ENCODE measurements at regions not wholly inside any gene's neighbourhood (a gene's known extent, or its start where the extent isn't known, plus 50 kb on each side); places are given as distances from the start of the nearest gene placed in this dataset.

DNA sequence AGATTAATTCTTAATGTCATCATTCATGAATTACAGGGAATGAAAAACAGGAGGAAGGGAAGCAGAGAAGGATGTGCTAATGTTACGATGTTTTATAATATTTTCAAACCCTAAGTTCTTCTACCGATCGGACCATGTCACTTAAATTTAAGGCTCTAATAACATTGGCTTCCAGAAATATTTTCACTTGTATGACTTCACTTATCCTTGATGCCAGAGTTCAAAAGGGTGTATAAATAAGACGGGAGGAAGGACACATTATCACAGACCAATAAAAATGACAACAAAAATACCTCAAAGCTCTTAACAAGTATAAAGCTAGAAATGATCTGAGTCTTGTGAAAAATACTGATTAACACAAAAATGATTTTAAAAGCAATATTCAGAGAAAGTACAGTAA is 370.4 kb upstream of the CITED2 start:
- TF ChIP-seq EZH2phosphoT487 (conservative IDR thresholded peaks at IDR 0.05; ENCODE audit: low read length): no peak
- TF ChIP-seq, protein P1, sequence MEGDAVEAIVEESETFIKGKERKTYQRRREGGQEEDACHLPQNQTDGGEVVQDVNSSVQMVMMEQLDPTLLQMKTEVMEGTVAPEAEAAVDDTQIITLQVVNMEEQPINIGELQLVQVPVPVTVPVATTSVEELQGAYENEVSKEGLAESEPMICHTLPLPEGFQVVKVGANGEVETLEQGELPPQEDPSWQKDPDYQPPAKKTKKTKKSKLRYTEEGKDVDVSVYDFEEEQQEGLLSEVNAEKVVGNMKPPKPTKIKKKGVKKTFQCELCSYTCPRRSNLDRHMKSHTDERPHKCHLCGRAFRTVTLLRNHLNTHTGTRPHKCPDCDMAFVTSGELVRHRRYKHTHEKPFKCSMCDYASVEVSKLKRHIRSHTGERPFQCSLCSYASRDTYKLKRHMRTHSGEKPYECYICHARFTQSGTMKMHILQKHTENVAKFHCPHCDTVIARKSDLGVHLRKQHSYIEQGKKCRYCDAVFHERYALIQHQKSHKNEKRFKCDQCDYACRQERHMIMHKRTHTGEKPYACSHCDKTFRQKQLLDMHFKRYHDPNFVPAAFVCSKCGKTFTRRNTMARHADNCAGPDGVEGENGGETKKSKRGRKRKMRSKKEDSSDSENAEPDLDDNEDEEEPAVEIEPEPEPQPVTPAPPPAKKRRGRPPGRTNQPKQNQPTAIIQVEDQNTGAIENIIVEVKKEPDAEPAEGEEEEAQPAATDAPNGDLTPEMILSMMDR (IDR thresholded peaks at IDR 0.05; ENCODE audit: insufficient read depth, low read length, poor library complexity, severe bottlenecking): no peak
- Histone ChIP-seq H3K36me3 (ENCODE audit: low read length) (no peaks in the 10 kb centered on the region), H3K27me3 (ENCODE audit: low read length) (no peaks in the 10 kb centered on the region), H3K4me3 (ENCODE audit: insufficient read depth, low read length, poor library complexity, severe bottlenecking) (no peak overlapping the region), H3K79me2 (ENCODE audit: insufficient read depth, low read length) (no peaks in the 10 kb centered on the region), H3K9me3 (ENCODE audit: insufficient read depth, low read length) (no peaks in the 10 kb centered on the region), H3K4me2 (ENCODE audit: low read depth, low read length, poor library complexity, severe bottlenecking) (no peak overlapping the region), H2AFZ (ENCODE audit: low read depth, low read length, severe bottlenecking) (no peak overlapping the region), H4K20me1 (ENCODE audit: low read depth, low read length) (no peaks in the 10 kb centered on the region), H3K27ac (ENCODE audit: low read depth, low read length) (no peak overlapping the region), H3K9me2 (replicated peaks; ENCODE audit: insufficient read depth, low read length) (no peaks in the 10 kb centered on the region), H3F3A (ENCODE audit: insufficient read depth) (no peaks in the 10 kb centered on the region), H3K9ac (ENCODE audit: low read length) (no peak overlapping the region)

DNA sequence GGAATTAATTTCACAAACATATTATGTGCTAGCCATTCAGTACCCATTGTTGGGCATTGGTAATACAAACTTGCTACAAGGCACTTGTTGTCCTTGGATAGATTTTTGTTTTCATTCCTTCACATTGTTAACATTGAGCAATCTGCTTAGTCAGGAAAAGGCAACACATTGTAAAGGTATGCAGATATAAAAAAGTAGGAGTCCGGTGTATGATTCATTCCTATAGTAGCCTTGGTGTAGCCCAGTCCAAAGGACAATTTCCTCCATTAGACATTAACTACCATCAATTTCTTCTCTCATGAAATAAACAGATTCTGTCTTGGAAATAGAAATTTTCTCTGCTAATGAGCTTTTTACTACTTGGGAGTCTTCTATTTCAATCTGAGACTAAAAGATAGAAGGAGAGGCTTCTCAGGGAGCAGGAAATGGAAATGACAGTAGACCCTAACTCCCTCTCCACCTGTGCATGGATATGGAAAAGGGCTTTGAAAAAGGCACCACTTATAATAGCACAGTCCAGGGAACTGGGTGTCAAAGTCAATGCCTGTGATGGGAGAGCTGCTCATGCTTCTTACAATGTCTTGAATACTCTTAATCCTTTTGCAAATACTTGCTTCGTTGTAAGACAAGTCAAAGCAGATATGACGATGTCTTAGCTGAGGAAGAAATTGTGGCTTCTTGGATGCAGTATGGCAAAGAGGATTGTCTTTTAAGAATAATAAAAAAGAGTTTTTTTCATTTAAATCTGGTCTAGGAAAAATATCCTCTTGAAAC is 369.4 kb upstream of the CITED2 start:
- Histone ChIP-seq H2AFZ (ENCODE audit: low read depth, low read length, severe bottlenecking) (no peak overlapping the region), H3K9me2 (replicated peaks; ENCODE audit: insufficient read depth, low read length) (no peaks in the 10 kb centered on the region), H3K9ac (ENCODE audit: low read length) (no peak overlapping the region), H3K27ac (ENCODE audit: low read depth, low read length) (no peak overlapping the region), H3K27me3 (ENCODE audit: low read length) (no peaks in the 10 kb centered on the region), H3K4me2 (ENCODE audit: low read depth, low read length, poor library complexity, severe bottlenecking) (no peak overlapping the region), H3F3A (ENCODE audit: insufficient read depth) (no peaks in the 10 kb centered on the region), H3K4me3 (ENCODE audit: insufficient read depth, low read length, poor library complexity, severe bottlenecking) (no peak overlapping the region), H3K36me3 (ENCODE audit: low read length) (no peaks in the 10 kb centered on the region), H3K79me2 (ENCODE audit: insufficient read depth, low read length) (no peaks in the 10 kb centered on the region), H4K20me1 (ENCODE audit: low read depth, low read length) (no peaks in the 10 kb centered on the region), H3K9me3 (ENCODE audit: insufficient read depth, low read length) (no peaks in the 10 kb centered on the region)
- no peak for TF ChIP-seq EZH2phosphoT487 (conservative IDR thresholded peaks at IDR 0.05; ENCODE audit: low read length)
- TF ChIP-seq, protein P1 (IDR thresholded peaks at IDR 0.05; ENCODE audit: insufficient read depth, low read length, poor library complexity, severe bottlenecking): no peak

DNA sequence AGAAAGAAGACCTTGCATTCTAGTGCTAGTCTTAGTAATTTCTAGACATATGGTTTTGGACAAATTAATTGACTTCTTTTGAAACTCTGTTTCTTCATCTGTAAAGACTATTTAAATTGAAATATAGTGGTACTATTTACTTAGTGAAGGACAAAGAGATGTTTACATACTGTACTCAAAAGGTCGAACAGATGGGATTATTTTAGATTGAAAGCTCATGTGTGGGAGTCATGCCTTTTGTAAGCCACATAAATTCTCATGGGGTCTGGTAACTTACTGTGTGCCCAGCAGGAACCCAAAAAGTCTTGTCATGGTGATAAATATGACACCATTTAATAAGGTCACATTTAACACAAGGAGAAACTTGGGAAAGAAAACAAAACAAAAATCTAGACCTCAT is 368.2 kb upstream of the CITED2 start:
- H3K27ac ChIP-seq (ENCODE audit: low read depth, low read length): no peak overlapping the region
- H4K20me1 ChIP-seq (ENCODE audit: low read depth, low read length): no peaks in the 10 kb centered on the region
- no peaks in the 10 kb centered on the region for H3K9me2 ChIP-seq (replicated peaks; ENCODE audit: insufficient read depth, low read length)
- H3K9me3 ChIP-seq (ENCODE audit: insufficient read depth, low read length): no peaks in the 10 kb centered on the region
- H2AFZ ChIP-seq (ENCODE audit: low read depth, low read length, severe bottlenecking): no peak overlapping the region
- no peak overlapping the region for H3K4me3 ChIP-seq (ENCODE audit: insufficient read depth, low read length, poor library complexity, severe bottlenecking)
- H3K4me2 ChIP-seq (ENCODE audit: low read depth, low read length, poor library complexity, severe bottlenecking): no peak overlapping the region
- no peaks in the 10 kb centered on the region for H3K36me3 ChIP-seq (ENCODE audit: low read length)
- H3K79me2 ChIP-seq (ENCODE audit: insufficient read depth, low read length): no peaks in the 10 kb centered on the region
- no peak for TF ChIP-seq EZH2phosphoT487 (conservative IDR thresholded peaks at IDR 0.05; ENCODE audit: low read length)
- TF ChIP-seq, protein P1 (IDR thresholded peaks at IDR 0.05; ENCODE audit: insufficient read depth, low read length, poor library complexity, severe bottlenecking): no peak
- H3F3A ChIP-seq (ENCODE audit: insufficient read depth): no peaks in the 10 kb centered on the region
- H3K27me3 ChIP-seq (ENCODE audit: low read length): no peaks in the 10 kb centered on the region
- no peak overlapping the region for H3K9ac ChIP-seq (ENCODE audit: low read length)
